Stomach (tissue), 8 donors: ENCODE measurements at regions not wholly inside any gene's neighbourhood (a gene's known extent, or its start where the extent isn't known, plus 50 kb on each side); places are given as distances from the start of the nearest gene placed in this dataset.

Experiments used
- DNase-seq, 2 donors: peaks; one replicate each; pipeline versions ENCODE4 v3.0.0 to v3.0.0-alpha.2; 2013 to 2019
- H3K27ac ChIP-seq, 5 donors: fragments of 200-600 bp in 4 of 5; sonication (generic) in 4 of 5; one replicate each; pipeline ENCODE4 v1.5.1; 2013 to 2019; ENCODE audit warnings: mild to moderate bottlenecking in 1 of 5, moderate library complexity in 1 of 5
- H3K27me3 ChIP-seq, 3 donors: fragments of 200-600 bp; sonication (generic); one replicate each; pipeline ENCODE4 v1.5.1; 2017 to 2019; ENCODE audit warnings: mixed run types in 1 of 3
- H3K36me3 ChIP-seq, 4 donors: fragments of 200-600 bp; sonication (generic); 1 replicate in 3 of 4; 2 replicates in 1 of 4; pipeline ENCODE4 v1.5.1; 2016 to 2019
- H3K4me1 ChIP-seq, 4 donors: fragments of 200-600 bp; sonication (generic); one replicate each; pipeline ENCODE4 v1.5.1; 2016 to 2019
- H3K4me3 ChIP-seq, 4 donors: fragments of 200-600 bp; sonication (generic) in 3 of 4; one replicate each; pipeline ENCODE4 v1.5.1; 2016 to 2019; ENCODE audit warnings: mild to moderate bottlenecking in 1 of 4
- H3K9me3 ChIP-seq, 4 donors: fragments of 200-600 bp; sonication (generic); one replicate each; pipeline ENCODE4 v1.5.1; 2016 to 2019
- CTCF ChIP-seq, 7 experiments: fragments of 450-650 bp in 4 of 7; fragments of 200-600 bp in 3 of 7; sonication (generic) in 3 of 7; IDR thresholded peaks; one replicate each; pipeline ENCODE4 v1.5.1; 2016 to 2019; ENCODE audit warnings: antibody characterized with exemption in 7 of 7, control low read depth in 2 of 7, mild to moderate bottlenecking in 1 of 7
- EP300 ChIP-seq: sonication (generic); formaldehyde crosslinking; IDR thresholded peaks from one replicate; pipeline ENCODE4 v1.6.1; 2017; ENCODE audit warnings: antibody characterized with exemption
- POLR2A ChIP-seq, 4 donors: fragments of 450-650 bp; IDR thresholded peaks; one replicate each; pipeline ENCODE4 v1.6.1; 2016; ENCODE audit warnings: antibody characterized with exemption in 4 of 4, control low read depth in 2 of 4, mild to moderate bottlenecking in 1 of 4, moderate library complexity in 1 of 4
- POLR2AphosphoS5 ChIP-seq, 3 donors: sonication (generic); formaldehyde crosslinking; IDR thresholded peaks; one replicate each; pipeline ENCODE4 v1.6.1; 2016; ENCODE audit warnings: antibody characterized with exemption in 3 of 3
- WGBS, 5 donors: extraction: QIAGEN DNeasy Blood & Tissue Kit in 3 of 5; methylation state at CpG; one replicate each; pipeline versions ENCODE4 v1.1.5 to v1.1.7; 2013 to 2018; 5-methylcytosine and 5-hydroxymethylcytosine counted together
- intact Hi-C: fragments of 100-400 bp; cut with DNase I; formaldehyde crosslinking; loops from one replicate; pipeline ENCODE4 v1.15.1; 2023; ENCODE audit warnings: low total_unique reads
- donor health status: healthy with polysubstance abuse.
- donor health status: Bipolar disorder and iron deficiency.
- donor health status: healthy.

- intact Hi-C loops = no loop called here
- H3K36me3 ChIP-seq = no peaks in the 10 kb centered on the region
- peak overlapping the region; percentile 1 to 75 (median 40) for H3K27ac ChIP-seq
- H3K27me3 ChIP-seq = no peaks in the 10 kb centered on the region
- no peak for DNase-seq
- H3K9me3 ChIP-seq = no peaks in the 10 kb centered on the region
- WGBS, 5 donors = 41 to 63% (median 46%) methylated on average over 6 of the region's 6 CpGs
- H3K4me1 ChIP-seq = peaks cover 0 to 4% (median 0%) of the 10 kb centered on the region in 4 donors
- no peak overlapping the region for H3K4me3 ChIP-seq
- TF ChIP-seq CTCF (IDR thresholded peaks at IDR 0.05) (no peak), POLR2A (IDR thresholded peaks at IDR 0.05) (no peak), EP300 (no peak), POLR2AphosphoS5 (IDR thresholded peaks at IDR 0.05) (peak in 1 of 3 donors; percentile 6)
These were observed 78.8 kb upstream of the NEDD4L start for GRCh38 chr18:57965246-57965645.

- intact Hi-C loops = no loop called here
- Histone ChIP-seq H3K36me3 (no peaks in the 10 kb centered on the region), H3K27me3 (no peaks in the 10 kb centered on the region), H3K4me1 (peaks cover 0 to 4% (median 0%) of the 10 kb centered on the region in 4 donors), H3K4me3 (no peak overlapping the region), H3K27ac (no peak overlapping the region), H3K9me3 (no peaks in the 10 kb centered on the region)
- TF ChIP-seq POLR2A (IDR thresholded peaks at IDR 0.05) = no peak
- TF ChIP-seq POLR2AphosphoS5 (IDR thresholded peaks at IDR 0.05) = no peak
- no peak for TF ChIP-seq EP300
- TF ChIP-seq CTCF (IDR thresholded peaks at IDR 0.05) = no peak
- no peak for DNase-seq
- WGBS, 5 donors = 88 to 97% (median 95%) methylated on average over 1 of the region's 1 CpG
These were observed 82.0 kb upstream of the NEDD4L start for GRCh38 chr18:57961876-57962505.

- no peak overlapping the region for H3K27ac ChIP-seq
- no peaks in the 10 kb centered on the region for H3K36me3 ChIP-seq
- intact Hi-C loops = no loop called here
- peaks cover 0 to 4% (median 0%) of the 10 kb centered on the region in 4 donors for H3K4me1 ChIP-seq
- H3K9me3 ChIP-seq = no peaks in the 10 kb centered on the region
- H3K4me3 ChIP-seq = no peak overlapping the region
- TF ChIP-seq POLR2AphosphoS5 (IDR thresholded peaks at IDR 0.05) (no peak), POLR2A (IDR thresholded peaks at IDR 0.05) (no peak), CTCF (IDR thresholded peaks at IDR 0.05) (no peak), EP300 (no peak)
- DNase-seq = no peak
- H3K27me3 ChIP-seq = no peaks in the 10 kb centered on the region
These were observed 82.6 kb upstream of the NEDD4L start for GRCh38 chr18:57961411-57961810.

GRCh38 chr18:57959278-57959677 is 84.7 kb upstream of the NEDD4L start:
- H3K36me3 ChIP-seq = no peaks in the 10 kb centered on the region
- no peaks in the 10 kb centered on the region for H3K4me1 ChIP-seq
- peak; percentile 69 to 81 for DNase-seq
- intact Hi-C loops = no loop called here
- TF ChIP-seq POLR2AphosphoS5 (IDR thresholded peaks at IDR 0.05) (peak in 1 of 3 donors; percentile 45), POLR2A (IDR thresholded peaks at IDR 0.05) (no peak), EP300 (no peak), CTCF (IDR thresholded peaks at IDR 0.05) (peak in 5 of 7 experiments; percentile 9 to 57 (median 38))
- no peaks in the 10 kb centered on the region for H3K27me3 ChIP-seq
- no peak overlapping the region for H3K27ac ChIP-seq
- WGBS, 5 donors = 14 to 29% (median 26%) methylated on average over 3 of the region's 3 CpGs
- H3K4me3 ChIP-seq = no peak overlapping the region
- H3K9me3 ChIP-seq = no peaks in the 10 kb centered on the region
